ENCODE measurements at regions not wholly inside any gene's neighbourhood (a gene's known extent, or its start where the extent isn't known, plus 50 kb on each side); places are given as distances from the start of the nearest gene placed in this dataset.

- TF ChIP-seq CTCF (conservative IDR thresholded peaks at IDR 0.05; ENCODE audit: low read depth in 2 of 2) (no peak), EZH2 (IDR thresholded peaks at IDR 0.05; ENCODE audit: low read depth, unreplicated experiment) (no peak), POLR2AphosphoS5 (IDR thresholded peaks at IDR 0.05; ENCODE audit: low read depth) (no peak), CREB1 (CRISPR knock-in tag; IDR thresholded peaks at IDR 0.05; ENCODE audit: low read depth) (no peak), ZNF114 (CRISPR knock-in tag; IDR thresholded peaks at IDR 0.05) (no peak), EZH2phosphoT487 (IDR thresholded peaks at IDR 0.05; ENCODE audit: unreplicated experiment) (no peak), JUNB (IDR thresholded peaks at IDR 0.05; ENCODE audit: unreplicated experiment) (no peak), STAT1 (IDR thresholded peaks at IDR 0.05; ENCODE audit: unreplicated experiment) (no peak), ZNF331 (CRISPR knock-in tag; IDR thresholded peaks at IDR 0.05; ENCODE audit: low read depth) (no peak), ETS1 (IDR thresholded peaks at IDR 0.05) (no peak), REST (IDR thresholded peaks at IDR 0.05; ENCODE audit: unreplicated experiment) (no peak), ZNF462 (CRISPR knock-in tag; IDR thresholded peaks at IDR 0.05) (no peak), NANOG (IDR thresholded peaks at IDR 0.05; ENCODE audit: borderline replicate concordance) (no peak)
Observed at GRCh38 chr18:41323044-41323443, 632.0 kb upstream of the PIK3C3 start.

All from GM23338 (cell line).